GM12878 (cell line): ENCODE measurements at regions not wholly inside any gene's neighbourhood (a gene's known extent, or its start where the extent isn't known, plus 50 kb on each side); places are given as distances from the start of the nearest gene placed in this dataset.

ENCODE experiments used
- ATAC-seq: fragments of 200-7000 bp; cut with Tn5 transposase; 3 replicates; pipeline ENCODE4 v1.9.1; 2020; ENCODE audit warnings: mild to moderate bottlenecking, moderate library complexity
- BruUV-seq: library from RNA; stranded (reverse); fragments of 400-500 nt; replicated peaks from 2 replicates; lab custom pipeline; 2021; lab: Mats Ljungman, UMichigan
- CTCF ChIA-PET: fragments of 300-600 bp; sonication (Branson Sonifier 250); formaldehyde crosslinking; extraction: SDS; loops from one replicate; lab custom pipeline; 2021; ENCODE audit warnings: inconsistent platforms; lab: Yijun Ruan, JAX
- POLR2A ChIA-PET: fragments of 350-600 bp; formaldehyde crosslinking; extraction: SDS; loops from one replicate; lab custom pipeline; 2021; ENCODE audit warnings: inconsistent platforms; lab: Charles Lee
- RAD21 ChIA-PET: fragments of 300-600 bp; sonication (Branson Sonifier 250); formaldehyde crosslinking; loops from one replicate; lab custom pipeline; 2023; ENCODE audit warnings: antibody characterized with exemption; ENCODE audit not compliant: unreplicated experiment; lab: Charles Lee
- SMC1A ChIA-PET: fragments of 300-600 bp; sonication (Branson Sonifier 250); formaldehyde crosslinking; loops from one replicate; lab custom pipeline; 2023; ENCODE audit not compliant: unreplicated experiment, uncharacterized antibody; lab: Charles Lee
- DNase-seq: peaks from one replicate; pipeline ENCODE4 v3.0.0-alpha.2; 2011; ENCODE audit warnings: low read depth, low spot score
- FAIRE-seq: peaks from 3 replicates; lab custom pipeline; 2011; peaks lifted over from hg19 to GRCh38; lab: Jason Lieb, UNC
- H2AFZ ChIP-seq: 2 replicates; pipeline ENCODE4 v1.6.0; 2011; ENCODE audit warnings: low read depth, low read length, control low read depth; ENCODE audit not compliant: control insufficient read depth
- H3K27ac ChIP-seq: 2 replicates; pipeline ENCODE4 v1.5.1; 2011; ENCODE audit warnings: control low read depth; ENCODE audit not compliant: control insufficient read depth, insufficient read depth
- H3K27me3 ChIP-seq, 2 experiments: replicated peaks in 1 of 2; 2 replicates each; pipeline versions ENCODE4 v1.6.0 to v1.6.1; 2011; ENCODE audit warnings: low read length in 1 of 2; ENCODE audit not compliant: control insufficient read depth in 2 of 2, insufficient read depth in 2 of 2
- H3K36me3 ChIP-seq, 2 experiments: 2 replicates each; pipeline ENCODE4 v1.5.1; 2011; ENCODE audit warnings: low read length in 1 of 2; ENCODE audit not compliant: control insufficient read depth in 2 of 2, insufficient read depth in 2 of 2
- H3K4me1 ChIP-seq: 2 replicates; pipeline ENCODE4 v1.6.1; 2011; ENCODE audit warnings: mild to moderate bottlenecking, low read length, moderate library complexity, mixed read lengths; ENCODE audit not compliant: control insufficient read depth, insufficient read depth
- H3K4me2 ChIP-seq: 2 replicates; pipeline ENCODE4 v1.6.0; 2011; ENCODE audit warnings: control low read depth; ENCODE audit not compliant: control insufficient read depth, insufficient read depth
- H3K4me3 ChIP-seq: fragments of 200-600 bp; sonication (generic); 2 replicates; pipeline ENCODE4 v1.5.1; 2016
- H3K79me2 ChIP-seq: 2 replicates; pipeline ENCODE4 v1.6.0; 2011; ENCODE audit warnings: low read length; ENCODE audit not compliant: control insufficient read depth, insufficient read depth
- H3K9ac ChIP-seq: 2 replicates; pipeline ENCODE4 v1.8.0; 2011; ENCODE audit warnings: low read length, control low read depth, mixed read lengths; ENCODE audit not compliant: control insufficient read depth, insufficient read depth
- H3K9me3 ChIP-seq: replicated peaks from 3 replicates; pipeline ENCODE4 v1.5.1; 2011; ENCODE audit warnings: mild to moderate bottlenecking, low read length; ENCODE audit not compliant: control insufficient read depth, insufficient read depth
- H4K20me1 ChIP-seq: 2 replicates; pipeline ENCODE4 v1.6.0; 2011; ENCODE audit not compliant: control insufficient read depth, insufficient read depth
- ATF7 ChIP-seq: fragments of 450-650 bp; IDR thresholded peaks from 2 replicates; pipeline ENCODE4 v1.6.1; 2016; ENCODE audit warnings: low read depth, mild to moderate bottlenecking
- BMI1 ChIP-seq: fragments of 450-650 bp; IDR thresholded peaks from 2 replicates; pipeline ENCODE4 v1.6.1; 2016; ENCODE audit warnings: mild to moderate bottlenecking, moderate library complexity, borderline replicate concordance
- CHD4 ChIP-seq: fragments of 200-600 bp; sonication (generic); IDR thresholded peaks from 2 replicates; pipeline ENCODE4 v1.6.1; 2016; ENCODE audit warnings: mild to moderate bottlenecking
- EED ChIP-seq: sonication (generic); IDR thresholded peaks from 2 replicates; pipeline ENCODE4 v1.6.1; 2016; ENCODE audit warnings: antibody characterized with exemption, low read depth
- FOXM1 ChIP-seq: IDR thresholded peaks from 2 replicates; pipeline ENCODE4 v1.6.1; 2012; ENCODE audit warnings: low read depth, mild to moderate bottlenecking, inconsistent platforms, low read length, moderate library complexity
- HCFC1 ChIP-seq: fragments of 150-350 bp; IDR thresholded peaks from 2 replicates; pipeline ENCODE4 v1.6.1; 2014; ENCODE audit warnings: low read length
- IKZF1 ChIP-seq: fragments of 450-650 bp; conservative IDR thresholded peaks from 2 replicates; pipeline ENCODE4 v1.6.1; 2017; ENCODE audit warnings: antibody characterized with exemption, mild to moderate bottlenecking
- LARP7 ChIP-seq: fragments of 450-650 bp; IDR thresholded peaks from 2 replicates; pipeline ENCODE4 v1.6.1; 2017; ENCODE audit warnings: mild to moderate bottlenecking
- MXI1 ChIP-seq: fragments of 150-350 bp; IDR thresholded peaks from 2 replicates; pipeline ENCODE4 v1.6.1; 2011; ENCODE audit warnings: low read depth, mild to moderate bottlenecking, inconsistent platforms, low read length, improper control_type of control experiment
- RFX5 ChIP-seq: IDR thresholded peaks from 2 replicates; pipeline ENCODE4 v1.6.1; 2011; ENCODE audit warnings: low read depth, low read length, improper control_type of control experiment
- RUNX3 ChIP-seq: IDR thresholded peaks from 2 replicates; pipeline ENCODE4 v1.6.1; 2012; ENCODE audit warnings: low read length, inconsistent platforms
- SIN3A ChIP-seq: IDR thresholded peaks from 2 replicates; pipeline ENCODE4 v1.6.1; 2012; ENCODE audit warnings: low read depth, low read length, improper control_type of control experiment
- TCF3 ChIP-seq: IDR thresholded peaks from 2 replicates; pipeline ENCODE4 v1.6.1; 2012; ENCODE audit warnings: low read depth, mild to moderate bottlenecking, low read length, borderline replicate concordance; ENCODE audit not compliant: insufficient read depth
- TCF7 ChIP-seq: IDR thresholded peaks from 2 replicates; pipeline ENCODE4 v1.6.1; 2014; ENCODE audit warnings: antibody characterized with exemption, borderline replicate concordance
- ZBED1 ChIP-seq: IDR thresholded peaks from 2 replicates; pipeline ENCODE4 v1.6.1; 2016; ENCODE audit warnings: borderline replicate concordance
- ZNF274 ChIP-seq: IDR thresholded peaks from one replicate; pipeline ENCODE4 v1.8.0; 2011; ENCODE audit not compliant: insufficient read length, insufficient read depth
- WGBS: methylation state at CpG from one replicate; pipeline ENCODE4 v1.1.6; 2016; ENCODE audit warnings: low lambda C conversion rate; ENCODE audit not compliant: insufficient replicate concordance, insufficient coverage; ENCODE audit errors: missing lambda C conversion rate; 5-methylcytosine and 5-hydroxymethylcytosine counted together
- in situ Hi-C: fragments of 300-500 bp; cut with MboI; formaldehyde crosslinking; loops from 9 replicates; pipeline ENCODE4 v1.14.3; 2018; ENCODE audit warnings: mixed read lengths
- intact Hi-C: fragments of 100-400 bp; cut with micrococcal nuclease; formaldehyde crosslinking; loops from one replicate; pipeline ENCODE4 v1.14.2; 2022; ENCODE audit not compliant: unreplicated experiment
- TF ChIP-seq, protein P1 (sequence below): IDR thresholded peaks from 2 replicates; pipeline ENCODE4 v1.6.1; 2012; ENCODE audit warnings: low read depth, low read length, improper control_type of control experiment
- TF ChIP-seq, protein P2 (sequence below): fragments of 450-650 bp; IDR thresholded peaks from 2 replicates; pipeline ENCODE4 v1.6.1; 2017; ENCODE audit warnings: borderline replicate concordance
- TF ChIP-seq, protein P3 (sequence below): IDR thresholded peaks from 2 replicates; pipeline ENCODE4 v1.6.1; 2011; ENCODE audit warnings: mild to moderate bottlenecking, low read depth, low read length, moderate library complexity; ENCODE audit not compliant: insufficient replicate concordance
- TF ChIP-seq, protein P4 (sequence below): fragments of 450-650 bp; formaldehyde crosslinking; IDR thresholded peaks from 2 replicates; pipeline ENCODE4 v1.4.0; 2020; ENCODE audit warnings: mild to moderate bottlenecking, moderate library complexity

DNA sequence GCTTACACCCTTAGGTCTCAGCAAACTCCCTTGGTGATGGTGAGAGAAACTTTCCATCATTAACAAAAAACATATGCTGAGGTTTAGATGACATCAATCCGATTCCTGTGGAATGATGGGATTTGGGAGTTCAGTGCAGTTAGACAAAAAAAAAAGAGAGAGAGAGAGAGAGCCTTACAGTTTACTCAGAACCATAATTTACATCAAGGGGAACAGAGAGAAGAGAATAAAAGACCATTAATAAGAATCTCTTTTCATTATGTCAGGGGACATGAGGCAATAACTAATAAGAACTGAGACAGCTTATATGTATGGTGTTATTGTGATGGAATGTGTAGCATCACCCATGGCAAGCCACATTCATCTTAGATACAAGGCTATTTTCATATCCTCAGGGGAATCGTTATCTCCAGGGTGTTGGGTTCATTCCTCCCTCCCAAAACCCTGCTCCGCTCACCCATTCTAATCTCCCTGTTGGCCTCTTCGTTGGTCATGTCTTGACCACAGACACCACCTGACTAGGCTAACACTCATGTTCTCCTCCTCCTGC lies 175.7 kb upstream of the MXRA5 start (continued):
- TF ChIP-seq, protein P1, sequence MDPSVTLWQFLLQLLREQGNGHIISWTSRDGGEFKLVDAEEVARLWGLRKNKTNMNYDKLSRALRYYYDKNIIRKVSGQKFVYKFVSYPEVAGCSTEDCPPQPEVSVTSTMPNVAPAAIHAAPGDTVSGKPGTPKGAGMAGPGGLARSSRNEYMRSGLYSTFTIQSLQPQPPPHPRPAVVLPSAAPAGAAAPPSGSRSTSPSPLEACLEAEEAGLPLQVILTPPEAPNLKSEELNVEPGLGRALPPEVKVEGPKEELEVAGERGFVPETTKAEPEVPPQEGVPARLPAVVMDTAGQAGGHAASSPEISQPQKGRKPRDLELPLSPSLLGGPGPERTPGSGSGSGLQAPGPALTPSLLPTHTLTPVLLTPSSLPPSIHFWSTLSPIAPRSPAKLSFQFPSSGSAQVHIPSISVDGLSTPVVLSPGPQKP: no peak
- TF ChIP-seq CHD4 (no peak), ZBED1 (no peak), RFX5 (no peak), TCF3 (no peak), ZNF274 (no peak), TCF7 (no peak), HCFC1 (no peak)
- TF ChIP-seq, protein P2, sequence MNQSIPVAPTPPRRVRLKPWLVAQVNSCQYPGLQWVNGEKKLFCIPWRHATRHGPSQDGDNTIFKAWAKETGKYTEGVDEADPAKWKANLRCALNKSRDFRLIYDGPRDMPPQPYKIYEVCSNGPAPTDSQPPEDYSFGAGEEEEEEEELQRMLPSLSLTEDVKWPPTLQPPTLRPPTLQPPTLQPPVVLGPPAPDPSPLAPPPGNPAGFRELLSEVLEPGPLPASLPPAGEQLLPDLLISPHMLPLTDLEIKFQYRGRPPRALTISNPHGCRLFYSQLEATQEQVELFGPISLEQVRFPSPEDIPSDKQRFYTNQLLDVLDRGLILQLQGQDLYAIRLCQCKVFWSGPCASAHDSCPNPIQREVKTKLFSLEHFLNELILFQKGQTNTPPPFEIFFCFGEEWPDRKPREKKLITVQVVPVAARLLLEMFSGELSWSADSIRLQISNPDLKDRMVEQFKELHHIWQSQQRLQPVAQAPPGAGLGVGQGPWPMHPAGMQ: no peak
- TF ChIP-seq, protein P3, sequence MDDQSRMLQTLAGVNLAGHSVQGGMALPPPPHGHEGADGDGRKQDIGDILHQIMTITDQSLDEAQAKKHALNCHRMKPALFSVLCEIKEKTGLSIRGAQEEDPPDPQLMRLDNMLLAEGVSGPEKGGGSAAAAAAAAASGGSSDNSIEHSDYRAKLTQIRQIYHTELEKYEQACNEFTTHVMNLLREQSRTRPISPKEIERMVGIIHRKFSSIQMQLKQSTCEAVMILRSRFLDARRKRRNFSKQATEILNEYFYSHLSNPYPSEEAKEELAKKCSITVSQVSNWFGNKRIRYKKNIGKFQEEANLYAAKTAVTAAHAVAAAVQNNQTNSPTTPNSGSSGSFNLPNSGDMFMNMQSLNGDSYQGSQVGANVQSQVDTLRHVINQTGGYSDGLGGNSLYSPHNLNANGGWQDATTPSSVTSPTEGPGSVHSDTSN: no peak

DNA sequence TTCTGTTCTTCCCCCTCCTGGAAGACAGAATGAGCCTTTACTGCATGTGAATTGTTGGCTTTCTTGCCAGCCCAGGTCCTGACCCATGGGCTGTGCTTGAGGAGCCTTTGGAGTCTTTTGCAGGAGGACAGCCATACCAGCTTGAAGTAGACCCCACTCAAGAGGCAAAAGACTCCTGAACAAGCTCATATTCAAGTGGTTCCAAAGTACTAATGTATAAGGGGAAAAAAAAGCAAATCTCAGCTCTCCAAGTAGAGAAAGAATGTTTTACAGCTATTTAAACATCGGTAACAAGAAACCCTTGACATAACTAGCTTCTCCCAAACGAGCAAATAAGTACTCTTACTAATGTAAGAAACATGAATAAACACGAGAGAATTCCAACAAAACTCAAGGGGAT lies 174.9 kb upstream of the MXRA5 start:
- ChIA-PET CTCF (no interaction called here), RAD21 (no interaction called here), POLR2A (no interaction called here), SMC1A (interaction anchor here (0.5 to 1.6 kb wide), 2 partner anchors 10 to 227 kb away, joined by 3 to 4 read pairs; no protein-coding TSS in a partner anchor)
- Histone ChIP-seq H3K4me3 (no peak overlapping the region), H3K9ac (no peak overlapping the region), H3K9me3 (no peaks in the 10 kb centered on the region), H3K27me3 (no peaks in the 10 kb centered on the region), H2AFZ (no peak overlapping the region), H3K4me2 (no peak overlapping the region), H3K79me2 (no peaks in the 10 kb centered on the region), H3K27ac (no peak overlapping the region), H4K20me1 (no peaks in the 10 kb centered on the region), H3K36me3 (no peaks in the 10 kb centered on the region), H3K4me1 (no peaks in the 10 kb centered on the region)
- DNase-seq: no peak
- BruUV-seq: no TSS peak
- FAIRE-seq: no peak
- in situ Hi-C loops (no loop called here), intact Hi-C loops (no loop called here)
- no peak for ATAC-seq
- WGBS: 24% methylated on average over 3 of the region's 3 CpGs
- TF ChIP-seq FOXM1: no peak
- TF ChIP-seq MXI1: no peak
- TF ChIP-seq RUNX3: no peak
- no peak for TF ChIP-seq IKZF1
- no peak for TF ChIP-seq ATF7
- TF ChIP-seq, protein P4, sequence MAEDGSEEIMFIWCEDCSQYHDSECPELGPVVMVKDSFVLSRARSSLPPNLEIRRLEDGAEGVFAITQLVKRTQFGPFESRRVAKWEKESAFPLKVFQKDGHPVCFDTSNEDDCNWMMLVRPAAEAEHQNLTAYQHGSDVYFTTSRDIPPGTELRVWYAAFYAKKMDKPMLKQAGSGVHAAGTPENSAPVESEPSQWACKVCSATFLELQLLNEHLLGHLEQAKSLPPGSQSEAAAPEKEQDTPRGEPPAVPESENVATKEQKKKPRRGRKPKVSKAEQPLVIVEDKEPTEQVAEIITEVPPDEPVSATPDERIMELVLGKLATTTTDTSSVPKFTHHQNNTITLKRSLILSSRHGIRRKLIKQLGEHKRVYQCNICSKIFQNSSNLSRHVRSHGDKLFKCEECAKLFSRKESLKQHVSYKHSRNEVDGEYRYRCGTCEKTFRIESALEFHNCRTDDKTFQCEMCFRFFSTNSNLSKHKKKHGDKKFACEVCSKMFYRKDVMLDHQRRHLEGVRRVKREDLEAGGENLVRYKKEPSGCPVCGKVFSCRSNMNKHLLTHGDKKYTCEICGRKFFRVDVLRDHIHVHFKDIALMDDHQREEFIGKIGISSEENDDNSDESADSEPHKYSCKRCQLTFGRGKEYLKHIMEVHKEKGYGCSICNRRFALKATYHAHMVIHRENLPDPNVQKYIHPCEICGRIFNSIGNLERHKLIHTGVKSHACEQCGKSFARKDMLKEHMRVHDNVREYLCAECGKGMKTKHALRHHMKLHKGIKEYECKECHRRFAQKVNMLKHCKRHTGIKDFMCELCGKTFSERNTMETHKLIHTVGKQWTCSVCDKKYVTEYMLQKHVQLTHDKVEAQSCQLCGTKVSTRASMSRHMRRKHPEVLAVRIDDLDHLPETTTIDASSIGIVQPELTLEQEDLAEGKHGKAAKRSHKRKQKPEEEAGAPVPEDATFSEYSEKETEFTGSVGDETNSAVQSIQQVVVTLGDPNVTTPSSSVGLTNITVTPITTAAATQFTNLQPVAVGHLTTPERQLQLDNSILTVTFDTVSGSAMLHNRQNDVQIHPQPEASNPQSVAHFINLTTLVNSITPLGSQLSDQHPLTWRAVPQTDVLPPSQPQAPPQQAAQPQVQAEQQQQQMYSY (CRISPR knock-in tag): no peak
- TF ChIP-seq HCFC1: no peak
- no peak for TF ChIP-seq EED
- TF ChIP-seq SIN3A: no peak
- no peak for TF ChIP-seq LARP7
- no peak for TF ChIP-seq BMI1
